Suprapubic skin (tissue), 4 donors: ENCODE measurements at regions not wholly inside any gene's neighbourhood (a gene's known extent, or its start where the extent isn't known, plus 50 kb on each side); places are given as distances from the start of the nearest gene placed in this dataset.

Experiments used
- DNase-seq, 2 donors: peaks; one replicate each; pipeline ENCODE4 v3.0.0-alpha.2; 2019; ENCODE audit warnings: low spot score in 2 of 2
- H3K27ac ChIP-seq: fragments of 200-600 bp; sonication (generic); one replicate; pipeline ENCODE4 v1.5.1; 2019
- H3K27me3 ChIP-seq: fragments of 200-600 bp; sonication (generic); one replicate; pipeline ENCODE4 v1.5.1; 2019
- H3K36me3 ChIP-seq: fragments of 200-600 bp; sonication (generic); one replicate; pipeline ENCODE4 v1.5.1; 2019
- H3K4me1 ChIP-seq: fragments of 200-600 bp; sonication (generic); one replicate; pipeline ENCODE4 v1.5.1; 2019
- H3K4me3 ChIP-seq: fragments of 200-600 bp; sonication (generic); one replicate; pipeline ENCODE4 v1.5.1; 2019; ENCODE audit warnings: mild to moderate bottlenecking
- H3K9me3 ChIP-seq: fragments of 200-600 bp; sonication (generic); one replicate; pipeline ENCODE4 v1.5.1; 2019
- CTCF ChIP-seq, 2 donors: fragments of 200-600 bp in 1 of 2; fragments of 450-650 bp in 1 of 2; sonication (generic) in 1 of 2; IDR thresholded peaks; one replicate each; pipeline ENCODE4 v1.5.1; 2016 to 2019; ENCODE audit warnings: antibody characterized with exemption in 2 of 2, mild to moderate bottlenecking in 1 of 2, moderate library complexity in 1 of 2
- EP300 ChIP-seq: sonication (generic); formaldehyde crosslinking; IDR thresholded peaks from one replicate; pipeline ENCODE4 v1.6.1; 2017; ENCODE audit warnings: antibody characterized with exemption
- POLR2A ChIP-seq, 2 donors: fragments of 450-650 bp; IDR thresholded peaks; one replicate each; pipeline ENCODE4 v1.6.1; 2017; ENCODE audit warnings: antibody characterized with exemption in 2 of 2, mild to moderate bottlenecking in 2 of 2, moderate library complexity in 2 of 2
- POLR2AphosphoS5 ChIP-seq, 3 donors: sonication (generic); formaldehyde crosslinking; IDR thresholded peaks; one replicate each; pipeline ENCODE4 v1.6.1; 2017; ENCODE audit warnings: antibody characterized with exemption in 3 of 3
- WGBS: methylation state at CpG from one replicate; pipeline ENCODE4 v1.1.5; 2018; 5-methylcytosine and 5-hydroxymethylcytosine counted together

DNA sequence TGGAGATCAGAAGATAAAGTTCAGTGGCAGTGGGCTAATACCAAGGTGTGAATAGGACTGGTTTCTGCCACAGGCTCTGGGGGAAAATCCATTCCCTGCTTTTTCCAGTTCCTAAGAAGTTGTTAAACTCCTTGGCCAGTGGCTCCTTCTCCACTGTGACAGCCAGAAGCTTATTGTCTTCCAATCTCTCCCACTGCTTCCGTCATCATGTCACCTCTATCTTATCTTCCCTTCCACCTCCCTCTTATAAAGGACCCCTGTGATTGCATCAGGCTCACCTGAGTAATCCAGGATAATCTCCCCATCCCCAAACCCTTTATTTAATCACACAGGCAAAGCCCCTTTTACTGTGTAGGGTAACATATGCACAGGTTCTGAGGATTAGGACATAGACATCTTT is 431.2 kb upstream of the SLC10A2 start:
- no peaks in the 10 kb centered on the region for H3K36me3 ChIP-seq
- no peak overlapping the region for H3K4me3 ChIP-seq
- no peaks in the 10 kb centered on the region for H3K9me3 ChIP-seq
- DNase-seq: no peak
- no peak overlapping the region for H3K27ac ChIP-seq
- TF ChIP-seq POLR2AphosphoS5 (IDR thresholded peaks at IDR 0.05): no peak
- TF ChIP-seq POLR2A (IDR thresholded peaks at IDR 0.05): no peak
- TF ChIP-seq EP300: no peak
- no peak for TF ChIP-seq CTCF (IDR thresholded peaks at IDR 0.05)
- no peaks in the 10 kb centered on the region for H3K4me1 ChIP-seq
- H3K27me3 ChIP-seq: no peaks in the 10 kb centered on the region
- WGBS: 93% methylated on average over 1 of the region's 1 CpG

GRCh38 chr13:103487841-103488240 is 421.6 kb upstream of the SLC10A2 start:
- 39% methylated on average over 2 of the region's 2 CpGs for WGBS
- Histone ChIP-seq H3K4me3 (no peak overlapping the region), H3K36me3 (no peaks in the 10 kb centered on the region), H3K27me3 (no peaks in the 10 kb centered on the region), H3K9me3 (no peaks in the 10 kb centered on the region), H3K4me1 (no peaks in the 10 kb centered on the region), H3K27ac (no peak overlapping the region)
- no peak for DNase-seq
- TF ChIP-seq CTCF (IDR thresholded peaks at IDR 0.05) (no peak), EP300 (no peak), POLR2A (IDR thresholded peaks at IDR 0.05) (no peak), POLR2AphosphoS5 (IDR thresholded peaks at IDR 0.05) (no peak)

- Histone ChIP-seq H3K4me3 (no peak overlapping the region), H3K9me3 (no peaks in the 10 kb centered on the region), H3K36me3 (no peaks in the 10 kb centered on the region), H3K27me3 (no peaks in the 10 kb centered on the region), H3K4me1 (no peaks in the 10 kb centered on the region), H3K27ac (no peak overlapping the region)
- WGBS: 90% methylated on average over 1 of the region's 1 CpG
- TF ChIP-seq CTCF (IDR thresholded peaks at IDR 0.05) (no peak), EP300 (no peak), POLR2AphosphoS5 (IDR thresholded peaks at IDR 0.05) (no peak), POLR2A (IDR thresholded peaks at IDR 0.05) (no peak)
- DNase-seq: no peak
These were observed 406.9 kb upstream of the SLC10A2 start for GRCh38 chr13:103473081-103473480.

- H3K9me3 ChIP-seq: no peaks in the 10 kb centered on the region
- H3K4me1 ChIP-seq: no peaks in the 10 kb centered on the region
- WGBS: 76% methylated on average over 4 of the region's 4 CpGs
- TF ChIP-seq POLR2AphosphoS5 (IDR thresholded peaks at IDR 0.05): no peak
- TF ChIP-seq CTCF (IDR thresholded peaks at IDR 0.05): no peak
- no peak overlapping the region for H3K27ac ChIP-seq
- DNase-seq: no peak
- no peaks in the 10 kb centered on the region for H3K36me3 ChIP-seq
- no peaks in the 10 kb centered on the region for H3K27me3 ChIP-seq
- H3K4me3 ChIP-seq: no peak overlapping the region
These were observed 405.7 kb upstream of the SLC10A2 start for GRCh38 chr13:103471896-103472295.

GRCh38 chr13:103469771-103470170 is 403.6 kb upstream of the SLC10A2 start:
- Histone ChIP-seq H3K27ac (no peak overlapping the region), H3K9me3 (no peaks in the 10 kb centered on the region), H3K36me3 (no peaks in the 10 kb centered on the region), H3K4me1 (no peaks in the 10 kb centered on the region), H3K4me3 (no peak overlapping the region), H3K27me3 (no peaks in the 10 kb centered on the region)
- 97% methylated on average over 1 of the region's 1 CpG for WGBS
- TF ChIP-seq CTCF (IDR thresholded peaks at IDR 0.05) (no peak), POLR2AphosphoS5 (IDR thresholded peaks at IDR 0.05) (no peak), POLR2A (IDR thresholded peaks at IDR 0.05) (no peak), EP300 (no peak)
- DNase-seq: no peak
